Esophagus squamous epithelium (tissue), 4 donors: ENCODE measurements at regions not wholly inside any gene's neighbourhood (a gene's known extent, or its start where the extent isn't known, plus 50 kb on each side); places are given as distances from the start of the nearest gene placed in this dataset.

Experiments
- CTCF ChIP-seq, 6 experiments: fragments of 450-650 bp in 4 of 6; fragments of 200-600 bp in 2 of 6; sonication (generic) in 2 of 6; IDR thresholded peaks; one replicate each; pipeline ENCODE4 v1.5.1; 2016 to 2019; ENCODE audit warnings: antibody characterized with exemption in 6 of 6, mild to moderate bottlenecking in 4 of 6, moderate library complexity in 4 of 6
- POLR2A ChIP-seq, 4 donors: fragments of 450-650 bp; IDR thresholded peaks; one replicate each; pipeline ENCODE4 v1.6.1; 2017; ENCODE audit warnings: antibody characterized with exemption in 4 of 4, mild to moderate bottlenecking in 4 of 4, moderate library complexity in 3 of 4

GRCh38 chr3:56857178-56857577 is 55.4 kb upstream of the ARHGEF3 start:
- no peak for TF ChIP-seq POLR2A (IDR thresholded peaks at IDR 0.05)
- TF ChIP-seq CTCF (IDR thresholded peaks at IDR 0.05): no peak
